ENCODE measurements at regions not wholly inside any gene's neighbourhood (a gene's known extent, or its start where the extent isn't known, plus 50 kb on each side); places are given as distances from the start of the nearest gene placed in this dataset.
"Not testable (repeated sequence)": the region's sequence is repeated elsewhere in the genome, so short reads cannot be mapped to it uniquely, and the experiment has no call there.

GRCh38 chrX:140019134-140019533, 53.8 kb upstream of the CXorf66 start:
- TF ChIP-seq CTCF (IDR thresholded peaks at IDR 0.05); USF1 (CRISPR knock-in tag; IDR thresholded peaks at IDR 0.05); AFF4 (CRISPR knock-in tag; IDR thresholded peaks at IDR 0.05; ENCODE audit: borderline replicate concordance); ESRRA (CRISPR knock-in tag; IDR thresholded peaks at IDR 0.05; ENCODE audit: borderline replicate concordance); JUN (CRISPR knock-in tag; IDR thresholded peaks at IDR 0.05); SMAD3 (CRISPR knock-in tag; IDR thresholded peaks at IDR 0.05; ENCODE audit: borderline replicate concordance); ZBTB43 (CRISPR knock-in tag; IDR thresholded peaks at IDR 0.05); NFYB (CRISPR knock-in tag; conservative IDR thresholded peaks at IDR 0.05; ENCODE audit: low read depth); CBFB (CRISPR knock-in tag; IDR thresholded peaks at IDR 0.05; ENCODE audit: low read depth); TP53 (CRISPR knock-in tag; IDR thresholded peaks at IDR 0.05); JAZF1 (CRISPR knock-in tag; IDR thresholded peaks at IDR 0.05); ATF2 (CRISPR knock-in tag; IDR thresholded peaks at IDR 0.05; ENCODE audit: borderline replicate concordance, low read depth); IRF2 (CRISPR knock-in tag; IDR thresholded peaks at IDR 0.05; ENCODE audit: borderline replicate concordance, low read depth): not testable (repeated sequence)

Data from WTC11 (cell line).